ENCODE measurements at regions not wholly inside any gene's neighbourhood (a gene's known extent, or its start where the extent isn't known, plus 50 kb on each side); places are given as distances from the start of the nearest gene placed in this dataset.
"Not testable (repeated sequence)": the region's sequence is repeated elsewhere in the genome, so short reads cannot be mapped to it uniquely, and the experiment has no call there.

GRCh38 chr20:48489656-48490055 lies 338.1 kb downstream of the PREX1 start:
- no peak for DNase-seq

- DNase-seq, result no peak
These were observed 338.7 kb downstream of the PREX1 start for GRCh38 chr20:48489046-48489463.

GRCh38 chr20:48488334-48489034 lies 339.3 kb downstream of the PREX1 start:
- peak; percentile 30 to 58 (median 41) for DNase-seq

GRCh38 chr20:48486065-48486464 lies 341.7 kb downstream of the PREX1 start:
- no peak for DNase-seq

- not testable (repeated sequence) for DNase-seq
These were observed 342.6 kb downstream of the PREX1 start for GRCh38 chr20:48485153-48485552.

GRCh38 chr20:48483334-48484066 lies 344.3 kb downstream of the PREX1 start:
- DNase-seq, result no peak

- no peak for DNase-seq
These were observed 345.0 kb downstream of the PREX1 start for GRCh38 chr20:48482790-48483189.

GRCh38 chr20:48480216-48480772 lies 347.5 kb downstream of the PREX1 start:
- no peak for DNase-seq

- DNase-seq, result no peak
These were observed 348.8 kb downstream of the PREX1 start for GRCh38 chr20:48478806-48479585.

- DNase-seq, result no peak
These were observed 349.4 kb downstream of the PREX1 start for GRCh38 chr20:48478370-48478769.

GRCh38 chr20:48476854-48477253 lies 350.9 kb downstream of the PREX1 start:
- no peak for DNase-seq

GRCh38 chr20:48474022-48474421 lies 353.8 kb downstream of the PREX1 start:
- no peak for DNase-seq

- DNase-seq, result no peak
These were observed 355.9 kb downstream of the PREX1 start for GRCh38 chr20:48471759-48472408.

- DNase-seq, result no peak
These were observed 356.6 kb downstream of the PREX1 start for GRCh38 chr20:48471176-48471575.

- DNase-seq, result no peak
These were observed 357.7 kb downstream of the PREX1 start for GRCh38 chr20:48470141-48470540.

- DNase-seq, result no peak
These were observed 358.8 kb downstream of the PREX1 start for GRCh38 chr20:48469026-48469425.

- no peak for DNase-seq
These were observed 359.2 kb downstream of the PREX1 start for GRCh38 chr20:48468571-48468970.

GRCh38 chr20:48467622-48468021 lies 360.2 kb downstream of the PREX1 start:
- DNase-seq, result peak; percentile 36 to 66 (median 60)

- DNase-seq, result no peak
These were observed 362.5 kb downstream of the PREX1 start for GRCh38 chr20:48465271-48465670.

- DNase-seq, result peak; percentile 67 to 78 (median 73)
These were observed 363.9 kb downstream of the PREX1 start for GRCh38 chr20:48463916-48464315.

- DNase-seq, result no peak
These were observed 364.6 kb downstream of the PREX1 start for GRCh38 chr20:48463096-48463720.

- DNase-seq, result no peak
These were observed 366.1 kb downstream of the PREX1 start for GRCh38 chr20:48461735-48462119.

Data from suppressor macrophage treated with lipopolysaccharide for 1 hour (primary cell).